HG03135 (cell line): ENCODE measurements at regions not wholly inside any gene's neighbourhood (a gene's known extent, or its start where the extent isn't known, plus 50 kb on each side); places are given as distances from the start of the nearest gene placed in this dataset.
"Not testable (repeated sequence)": the region's sequence is repeated elsewhere in the genome, so short reads cannot be mapped to it uniquely, and the experiment has no call there.

Experiments
- ATAC-seq: cut with Tn5 transposase; IDR thresholded peaks from one replicate; pipeline ENCODE4 v1.9.1; 2021; ENCODE audit warnings: mild to moderate bottlenecking, moderate library complexity; ENCODE audit not compliant: unreplicated experiment

DNA sequence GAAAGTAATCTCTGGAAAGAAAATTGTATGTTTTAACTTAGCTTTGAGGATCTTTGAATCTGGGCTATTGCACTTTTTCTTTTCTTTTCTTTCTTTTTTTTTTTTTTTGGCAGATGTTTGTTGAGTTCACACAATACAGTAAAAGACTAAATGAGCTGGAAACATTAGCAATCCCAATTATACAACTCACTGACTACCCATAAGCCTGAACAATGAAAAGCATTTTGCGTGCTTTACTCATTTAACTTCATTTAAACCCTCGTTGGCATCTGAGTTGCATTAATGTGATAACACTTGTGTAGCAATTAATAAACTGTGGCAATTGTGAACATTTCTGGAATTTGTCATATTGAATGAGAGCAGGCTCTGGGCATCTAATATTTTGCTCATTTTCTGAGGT is 269.4 kb upstream of the RBMS3 start:
- no peak for ATAC-seq

DNA sequence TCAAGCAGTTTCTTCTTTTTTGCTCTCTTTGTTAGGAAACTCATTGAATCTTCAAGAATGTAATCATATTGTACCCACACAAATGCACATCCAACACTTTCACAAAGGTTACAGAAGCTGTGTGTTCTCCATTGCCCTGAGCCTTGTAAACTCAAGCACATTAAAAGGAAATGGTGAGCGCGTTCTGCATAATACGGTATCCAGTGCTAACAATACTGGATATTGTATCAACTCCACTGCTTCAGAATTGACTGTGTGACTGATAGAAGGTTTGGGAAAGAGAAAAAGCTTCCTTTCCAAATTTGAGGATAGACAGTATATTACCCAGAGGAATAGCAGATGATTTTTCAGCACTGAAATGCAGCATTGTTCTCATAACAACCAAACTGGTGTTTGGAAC is 268.9 kb upstream of the RBMS3 start:
- ATAC-seq = no peak

DNA sequence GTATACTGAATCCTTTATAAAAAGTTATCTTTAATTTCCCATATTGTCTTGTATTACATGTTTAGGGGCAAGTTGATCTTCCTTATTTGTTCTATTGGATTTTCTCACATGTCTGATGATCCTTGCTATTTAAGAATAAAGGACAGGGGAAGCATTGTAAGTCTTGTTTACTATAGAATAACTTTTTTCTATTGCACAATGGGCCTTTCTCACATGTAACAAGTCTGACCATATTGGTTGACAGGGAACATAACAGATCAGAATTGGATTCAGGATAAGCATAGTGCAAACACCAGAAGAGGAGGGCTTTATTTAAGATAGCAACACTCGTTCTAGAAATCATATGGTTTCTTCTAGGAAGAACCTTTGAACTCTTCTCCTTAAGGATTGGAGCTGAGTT is 257.9 kb upstream of the RBMS3 start:
- no peak for ATAC-seq

DNA sequence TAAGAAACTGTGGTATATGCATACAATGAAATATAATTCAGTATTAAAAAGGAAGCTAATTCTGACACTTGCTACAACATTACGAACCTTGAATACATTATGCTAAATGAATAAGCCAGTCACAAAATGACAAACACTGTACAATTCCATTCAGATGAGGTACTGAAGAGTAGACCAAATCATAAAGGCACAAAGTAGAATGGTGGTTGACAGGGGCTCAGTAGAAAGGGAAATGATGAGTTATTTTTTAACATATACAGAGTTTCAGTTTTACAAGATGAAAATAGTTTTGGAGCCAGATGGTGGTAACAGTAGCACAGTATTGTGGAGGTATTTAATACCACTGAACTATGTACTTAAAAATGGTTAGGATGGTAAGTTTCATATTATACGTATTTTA is 254.6 kb upstream of the RBMS3 start:
- peak; percentile 98 for ATAC-seq

DNA sequence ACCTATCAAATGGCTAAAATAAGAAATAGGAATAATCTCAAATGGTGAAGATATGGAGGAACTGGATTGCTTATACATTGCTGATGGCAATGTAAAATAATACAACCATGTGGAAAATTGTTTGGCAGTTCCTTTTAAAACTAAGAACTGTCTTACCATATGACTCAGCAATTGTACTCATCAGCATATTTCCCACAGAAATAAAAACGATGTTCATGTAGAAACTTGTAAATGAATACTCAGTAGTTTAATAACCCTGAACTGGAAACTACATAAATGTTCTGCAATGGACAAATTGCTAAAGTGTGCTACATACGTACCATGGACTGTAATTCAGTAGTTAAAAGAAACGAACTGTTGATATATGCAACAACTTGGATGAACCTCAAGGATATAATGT is 253.9 kb upstream of the RBMS3 start:
- ATAC-seq = no peak

DNA sequence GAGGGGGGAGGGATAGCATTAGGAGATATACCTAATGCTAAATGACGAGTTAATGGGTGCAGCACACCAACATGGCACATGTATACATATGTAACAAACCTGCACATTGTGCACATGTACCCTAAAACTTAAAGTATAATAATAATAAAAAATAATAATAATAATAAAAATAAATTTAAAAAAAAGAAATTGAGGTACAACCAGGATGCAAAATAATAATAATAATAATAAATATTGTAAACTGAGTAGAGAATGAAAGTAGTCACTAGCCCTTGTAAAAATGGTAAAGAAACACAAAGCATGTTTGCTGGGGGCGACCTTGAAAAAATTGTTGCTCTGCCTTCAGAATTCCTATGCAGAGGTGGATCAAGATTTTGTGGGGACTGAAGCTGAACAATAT is 249.7 kb upstream of the RBMS3 start:
- ATAC-seq = not testable (repeated sequence)

DNA sequence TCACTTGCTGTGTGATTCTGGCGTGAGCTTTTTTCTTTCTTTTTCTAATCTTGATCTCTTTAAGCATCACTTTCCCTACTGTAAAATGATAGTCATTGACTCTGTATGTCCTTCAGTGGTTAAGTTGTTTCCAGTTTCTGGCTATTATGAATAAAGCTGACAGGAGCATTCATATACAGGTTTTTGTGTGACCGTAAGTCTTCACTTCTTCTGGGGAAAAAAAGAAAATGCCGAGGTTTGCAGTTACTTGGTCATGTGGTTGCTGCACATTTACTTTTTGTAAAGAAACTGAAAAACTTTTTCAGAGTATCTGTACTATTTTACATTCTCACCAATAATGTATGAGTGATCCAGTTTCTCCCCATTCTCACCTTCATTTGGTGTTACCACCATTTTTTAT is 247.4 kb upstream of the RBMS3 start:
- no peak for ATAC-seq

DNA sequence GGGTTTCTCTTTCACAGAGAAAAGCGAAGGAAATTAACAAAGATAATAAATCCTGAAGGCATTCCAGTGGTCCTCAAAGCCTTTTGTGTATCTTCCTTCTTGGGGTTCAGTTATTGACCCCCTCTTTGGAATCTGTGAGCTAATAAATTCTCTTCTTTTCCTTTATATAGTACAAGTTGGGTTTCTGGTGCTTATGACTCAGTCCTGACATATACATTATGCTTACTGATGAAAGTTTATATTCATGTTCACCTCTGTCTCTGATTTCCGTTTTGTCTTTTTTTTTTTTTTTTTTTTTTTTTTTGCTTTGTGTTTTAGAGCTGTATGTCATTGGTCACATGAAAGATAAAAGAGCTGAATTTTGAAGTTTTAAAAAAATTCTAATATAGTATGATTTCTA is 230.7 kb upstream of the RBMS3 start:
- ATAC-seq = no peak

DNA sequence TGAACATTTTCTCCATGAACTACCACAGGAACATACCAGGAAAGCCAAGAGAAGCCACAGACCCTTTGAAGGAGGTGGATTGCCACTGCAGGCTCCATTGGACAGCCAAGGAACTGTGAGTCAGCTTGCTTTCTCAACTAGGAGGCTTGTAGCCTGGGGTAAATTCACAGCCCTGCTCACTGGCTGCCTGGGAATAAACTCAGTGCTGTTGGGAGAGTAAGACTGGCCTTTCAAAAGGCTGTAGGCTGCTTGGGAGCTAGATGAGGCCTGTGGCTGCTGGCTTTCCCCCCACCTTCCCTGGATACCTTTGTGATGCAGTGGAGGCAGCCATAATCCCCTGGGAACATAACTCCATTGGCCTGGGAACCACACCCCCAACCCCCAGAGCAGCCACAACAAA is 223.5 kb upstream of the RBMS3 start:
- no peak for ATAC-seq

DNA sequence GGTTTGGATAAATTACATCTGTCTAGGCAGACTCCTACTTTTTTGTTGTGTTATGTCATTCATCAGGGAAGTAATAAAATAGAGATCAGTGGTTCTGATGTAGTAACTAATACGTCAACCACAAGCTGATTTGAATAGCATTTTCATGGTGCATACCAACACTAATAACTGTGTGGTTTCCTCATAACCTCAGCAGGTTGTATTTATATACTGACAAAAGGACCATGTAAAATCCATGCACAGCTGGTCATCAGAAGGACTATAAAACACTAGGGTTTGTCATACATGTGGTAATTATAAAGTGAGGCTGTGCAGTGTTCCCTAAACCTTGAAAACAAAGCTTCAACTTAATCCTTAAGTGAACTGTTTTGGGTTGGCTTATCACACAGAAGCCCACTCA is 216.8 kb upstream of the RBMS3 start:
- no peak for ATAC-seq

DNA sequence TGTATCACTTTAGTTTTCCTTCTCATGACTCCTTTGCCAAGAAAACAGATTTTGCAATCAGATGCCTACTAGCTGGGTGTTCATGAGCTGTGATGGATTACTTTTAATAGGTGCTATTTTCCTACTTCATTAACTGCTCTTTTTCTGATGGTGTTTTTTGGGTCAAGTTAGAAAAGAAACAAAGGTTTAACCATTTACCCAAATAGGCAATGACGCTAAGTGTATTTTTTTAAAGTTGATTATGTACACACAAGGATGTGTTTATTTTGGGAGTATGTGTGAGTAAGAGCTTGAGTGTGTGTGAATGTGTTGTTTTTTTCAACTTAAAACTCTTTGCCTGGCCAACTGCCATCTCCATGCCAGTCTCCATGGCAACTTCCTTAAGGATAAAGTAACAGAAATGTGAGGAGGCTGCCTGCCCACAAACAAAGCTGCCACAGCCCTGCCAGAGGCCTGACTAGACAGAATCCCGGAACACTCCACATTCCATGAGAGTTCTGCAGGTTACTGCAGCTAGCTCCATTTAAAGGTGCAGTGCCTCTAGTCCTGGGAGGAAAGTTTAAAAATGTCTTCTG is 215.6 kb upstream of the RBMS3 start:
- ATAC-seq = no peak

DNA sequence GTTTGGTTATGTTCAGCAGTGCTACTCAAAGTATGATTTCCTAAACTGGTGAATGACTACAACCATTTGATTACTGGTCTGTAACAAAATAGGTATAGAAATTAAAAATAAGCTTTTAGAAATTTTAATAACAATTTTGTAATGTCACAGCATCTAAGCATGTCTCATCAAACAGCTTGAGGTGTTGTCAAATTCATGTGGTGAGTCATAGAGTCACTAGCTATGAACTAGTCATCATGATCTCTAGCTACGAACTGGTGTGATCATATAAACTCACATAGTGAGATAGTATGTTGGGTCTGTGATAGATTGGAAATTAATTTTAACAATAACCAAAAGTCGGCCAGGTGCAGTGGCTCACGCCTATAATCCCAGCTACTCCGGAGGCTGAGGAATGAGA is 213.9 kb upstream of the RBMS3 start:
- ATAC-seq = no peak

DNA sequence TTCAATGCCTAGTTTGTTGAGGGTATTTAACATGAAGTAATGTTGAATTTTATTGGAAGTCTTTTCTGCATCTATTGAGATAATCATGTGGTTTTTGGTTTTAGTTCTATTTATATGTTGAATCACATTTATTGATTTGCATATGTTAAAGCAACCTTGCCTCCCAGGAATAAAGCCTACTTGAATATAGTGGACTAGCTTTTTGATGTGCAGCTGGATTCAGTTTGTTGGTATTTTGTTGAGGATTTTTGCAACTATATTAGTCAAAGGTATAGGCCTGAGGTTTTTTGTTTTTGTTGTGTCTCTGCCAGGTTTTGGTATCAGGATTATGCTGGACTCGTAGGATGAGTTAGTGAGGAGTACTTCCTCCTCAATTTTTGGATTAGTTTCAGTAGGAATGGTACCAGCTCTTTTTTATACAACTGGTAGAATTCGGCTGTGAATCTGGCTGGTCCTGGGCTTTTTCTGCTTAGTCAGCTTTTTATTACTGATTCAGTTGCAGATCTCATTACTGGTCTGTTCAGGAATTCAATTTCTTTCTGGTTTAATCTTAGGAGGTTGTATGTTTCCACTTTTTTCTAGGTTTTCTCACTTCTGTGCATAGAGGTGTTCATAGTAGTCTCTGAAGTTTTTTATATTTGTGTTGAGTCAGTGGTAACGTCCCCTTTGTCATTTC is 209.8 kb upstream of the RBMS3 start:
- no peak for ATAC-seq

DNA sequence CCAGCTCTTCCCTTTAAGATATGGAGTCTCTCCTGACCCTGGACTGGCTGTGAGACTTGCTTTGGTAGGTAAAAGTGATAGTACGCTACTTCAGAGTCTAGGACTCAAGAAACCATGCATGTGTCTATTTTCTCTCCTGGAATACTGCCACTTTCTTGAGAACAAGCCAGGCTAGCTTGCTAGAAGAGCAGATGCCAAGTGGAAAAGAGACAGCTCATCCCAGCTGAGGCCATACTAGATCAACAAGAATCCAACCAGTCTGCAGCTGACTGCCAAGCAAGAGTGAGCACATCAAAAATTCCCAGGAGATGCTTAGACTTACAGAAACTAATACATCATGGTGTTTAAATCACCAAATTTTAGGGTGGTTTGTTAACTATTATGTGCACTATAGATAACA is 208.3 kb upstream of the RBMS3 start:
- ATAC-seq = no peak

DNA sequence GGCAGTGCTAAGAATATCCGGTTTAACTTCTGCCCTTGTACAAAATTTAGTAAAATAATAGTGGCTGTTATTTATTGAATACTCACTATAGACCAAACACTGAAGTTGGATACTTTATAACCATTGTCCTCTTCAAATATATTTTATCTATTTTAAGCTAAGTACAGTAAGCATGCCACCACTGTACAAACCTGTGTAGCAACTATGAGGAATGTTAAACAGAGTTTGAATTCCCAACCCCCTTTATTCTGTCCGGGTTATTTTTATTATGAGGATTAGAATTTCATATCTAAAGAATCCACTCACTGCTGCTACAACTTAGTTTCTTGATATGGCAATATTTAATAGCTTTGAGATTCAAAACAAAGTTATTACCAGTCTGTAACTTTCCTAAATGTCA is 203.5 kb upstream of the RBMS3 start:
- no peak for ATAC-seq

DNA sequence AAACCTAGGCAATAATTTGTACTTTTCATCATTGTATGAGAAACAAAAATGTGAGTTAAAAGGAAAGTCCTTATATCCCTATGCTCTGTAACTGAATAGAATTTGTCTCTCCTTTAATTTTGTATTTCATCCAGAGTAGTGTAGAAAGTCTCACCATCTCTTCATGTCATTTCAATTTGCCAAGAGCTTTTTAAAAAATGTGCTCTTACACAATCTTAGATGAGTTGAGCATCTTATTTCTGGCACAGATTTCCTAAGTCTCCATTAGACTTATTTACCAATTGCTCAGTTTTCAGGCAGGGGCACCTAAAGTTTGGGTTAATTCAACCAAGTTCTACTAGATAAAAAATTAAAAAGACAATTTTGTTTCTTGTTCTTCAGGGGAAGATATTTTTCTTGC is 201.5 kb upstream of the RBMS3 start:
- ATAC-seq = no peak

DNA sequence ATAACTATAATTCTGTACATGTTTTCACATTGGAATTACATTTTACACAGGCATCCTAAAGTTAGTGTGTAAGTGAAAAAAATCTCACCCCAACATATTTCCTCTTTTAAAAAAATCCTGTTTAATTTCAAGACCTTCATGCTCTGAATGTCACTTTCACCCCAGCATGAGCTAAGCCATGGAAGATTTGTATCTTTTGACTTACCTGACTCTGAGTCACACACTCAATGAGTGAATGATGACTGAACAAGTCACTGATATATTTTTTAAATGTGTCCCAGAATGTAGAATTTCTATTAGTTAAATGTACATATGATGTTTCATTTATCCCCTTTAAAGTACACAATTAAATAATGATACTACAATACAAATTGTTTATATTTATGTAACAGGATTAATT is 199.9 kb upstream of the RBMS3 start:
- ATAC-seq = no peak

DNA sequence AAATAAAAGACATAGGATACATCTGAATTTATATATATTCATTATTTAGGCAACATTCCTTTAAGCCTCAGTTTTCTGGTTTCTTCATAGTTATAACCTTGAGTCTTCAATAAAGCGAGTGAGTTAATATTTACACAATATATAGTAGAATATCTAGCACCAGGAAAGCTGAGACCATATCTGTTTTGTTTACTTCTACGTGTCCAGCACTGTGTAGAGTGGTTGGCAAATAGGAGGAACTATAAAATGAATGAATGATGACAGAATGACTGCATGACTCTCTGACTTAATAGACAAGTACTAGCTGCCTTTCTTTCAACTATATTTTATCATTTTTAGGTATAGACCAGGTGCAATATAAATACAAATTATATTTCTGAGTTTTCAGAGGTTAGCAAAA is 197.8 kb upstream of the RBMS3 start:
- ATAC-seq = no peak

DNA sequence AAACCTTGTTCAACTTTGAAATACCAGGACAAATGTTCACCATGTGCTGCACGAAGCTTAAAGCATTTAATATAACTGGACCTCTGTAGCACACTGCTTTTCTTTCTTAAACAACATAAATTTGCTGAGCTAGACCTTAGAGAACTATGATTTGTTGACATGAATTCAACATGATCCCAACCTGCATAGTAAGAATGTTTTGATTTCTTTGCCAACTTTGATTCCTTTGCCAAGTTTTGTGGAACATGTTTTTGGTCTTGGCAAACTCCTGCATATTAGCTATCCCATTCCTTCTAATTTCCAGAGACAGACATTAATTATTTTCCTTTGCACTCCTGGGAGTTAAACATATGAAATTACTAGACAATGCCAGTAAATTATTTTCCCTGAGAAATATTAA is 197.2 kb upstream of the RBMS3 start:
- no peak for ATAC-seq

DNA sequence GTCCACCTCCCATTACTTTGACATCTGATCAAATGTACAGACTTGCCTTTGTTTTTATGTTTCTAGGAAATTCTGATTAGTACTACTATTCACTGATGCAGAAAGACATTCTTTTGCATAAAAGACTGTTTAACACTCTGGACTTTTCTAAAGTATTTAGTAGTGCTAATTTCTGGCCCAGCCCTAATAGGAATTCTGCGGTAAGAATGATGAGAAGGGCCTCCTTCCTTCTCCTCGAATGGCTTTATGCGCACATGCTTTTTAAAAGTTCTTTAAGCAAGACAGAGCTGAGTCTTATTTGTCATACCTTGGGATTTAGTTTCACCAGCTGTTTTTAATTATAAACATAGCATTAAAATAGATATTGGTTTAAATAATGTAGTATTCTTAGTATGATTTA is 192.3 kb upstream of the RBMS3 start:
- no peak for ATAC-seq

DNA sequence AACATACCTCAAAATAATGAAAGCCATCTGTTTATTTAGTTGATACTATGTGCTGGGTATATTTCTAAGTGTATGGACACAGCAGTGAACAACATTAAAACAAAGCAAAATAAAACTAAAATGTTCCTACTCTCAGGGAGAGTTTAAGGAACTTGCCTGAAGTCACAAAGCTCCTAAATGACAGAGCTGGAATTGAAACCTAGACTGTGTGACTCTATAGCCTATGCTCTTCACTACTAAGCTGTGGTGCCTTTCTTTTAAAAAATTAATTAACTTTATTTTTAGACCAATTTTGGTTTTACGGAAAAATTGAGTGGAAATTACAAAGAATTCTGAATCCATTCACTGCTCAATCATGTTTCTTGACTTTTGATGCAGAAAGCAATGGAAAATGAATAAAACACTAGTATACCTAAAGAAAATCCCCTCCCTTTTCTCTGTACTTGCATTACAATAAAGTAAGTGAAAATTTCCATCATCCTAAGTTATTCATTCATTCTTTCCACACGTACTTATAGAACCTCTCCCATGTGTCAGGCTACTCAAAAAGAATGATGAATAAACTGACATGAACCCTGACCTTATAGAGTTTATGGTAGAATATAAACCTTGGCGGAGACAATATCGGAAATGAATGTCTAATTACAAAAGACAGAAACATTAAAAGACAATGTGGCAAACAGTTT is 189.8 kb upstream of the RBMS3 start:
- no peak for ATAC-seq

DNA sequence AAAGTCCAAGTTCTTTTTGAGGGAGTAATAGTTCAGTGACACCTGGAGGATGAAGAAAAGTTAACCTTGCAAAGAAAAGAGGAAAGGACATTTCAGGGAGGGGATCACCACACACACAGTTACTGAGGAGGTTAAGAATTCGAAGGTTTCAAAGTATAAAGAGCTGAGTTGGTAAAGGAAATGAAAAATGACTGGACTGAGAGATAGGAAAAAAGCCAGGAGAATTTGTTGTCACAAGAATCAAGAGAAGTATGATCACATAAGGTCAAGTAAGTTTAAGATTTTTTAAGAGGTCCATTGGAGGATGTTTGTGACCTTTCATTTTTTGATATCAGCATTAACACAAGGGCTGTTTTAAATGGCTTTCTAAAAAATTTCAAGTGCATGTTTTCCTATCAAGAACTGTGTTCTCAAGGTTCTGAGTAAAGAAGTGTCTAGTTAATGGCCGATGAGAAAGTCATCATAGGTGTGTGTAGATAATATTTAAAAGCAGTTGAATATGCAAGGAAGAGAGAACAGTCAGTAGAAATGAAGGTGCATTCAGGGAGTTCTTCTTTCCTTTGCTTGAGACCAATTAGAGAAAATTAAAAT is 189.2 kb upstream of the RBMS3 start:
- ATAC-seq = no peak
